Endothelial cell (in vitro differentiated cells): ENCODE measurements at regions not wholly inside any gene's neighbourhood (a gene's known extent, or its start where the extent isn't known, plus 50 kb on each side); places are given as distances from the start of the nearest gene placed in this dataset.

Experiments used
- DNase-seq: peaks from one replicate; pipeline ENCODE4 v3.0.0; 2021; ENCODE audit warnings: low spot score
- H3K27ac Mint-ChIP-seq: one replicate; pipeline ENCODE4 v1.8.0; 2021; ENCODE audit warnings: mixed read lengths, inconsistent platforms; ENCODE audit not compliant: unreplicated experiment
- H3K27me3 Mint-ChIP-seq: one replicate; pipeline ENCODE4 v1.8.0; 2021; ENCODE audit warnings: mild to moderate bottlenecking, moderate library complexity, mixed read lengths, inconsistent platforms; ENCODE audit not compliant: unreplicated experiment
- H3K36me3 Mint-ChIP-seq: one replicate; pipeline ENCODE4 v1.8.0; 2021; ENCODE audit warnings: mild to moderate bottlenecking, low read depth, mixed read lengths, inconsistent platforms; ENCODE audit not compliant: unreplicated experiment
- H3K4me1 Mint-ChIP-seq: one replicate; pipeline ENCODE4 v1.8.0; 2021; ENCODE audit warnings: mild to moderate bottlenecking, mixed read lengths, inconsistent platforms; ENCODE audit not compliant: unreplicated experiment
- H3K4me3 Mint-ChIP-seq: one replicate; pipeline ENCODE4 v1.8.0; 2021; ENCODE audit warnings: mild to moderate bottlenecking, mixed read lengths, inconsistent platforms; ENCODE audit not compliant: unreplicated experiment
- H3K9me3 Mint-ChIP-seq: one replicate; pipeline ENCODE4 v1.8.0; 2021; ENCODE audit warnings: mixed read lengths, inconsistent platforms; ENCODE audit not compliant: unreplicated experiment
- TF ChIP-seq, protein P1 (sequence below): fragments of 200-600 bp; sonication (generic); IDR thresholded peaks from one replicate; pipeline ENCODE4 v1.5.0; 2021; ENCODE audit warnings: antibody characterized with exemption; ENCODE audit not compliant: unreplicated experiment

- no peaks in the 10 kb centered on the region for H3K36me3 Mint-ChIP-seq
- H3K4me3 Mint-ChIP-seq = no peak overlapping the region
- no peak overlapping the region for H3K27ac Mint-ChIP-seq
- no peaks in the 10 kb centered on the region for H3K9me3 Mint-ChIP-seq
- no peaks in the 10 kb centered on the region for H3K27me3 Mint-ChIP-seq
- DNase-seq = no peak
- TF ChIP-seq, protein P1, sequence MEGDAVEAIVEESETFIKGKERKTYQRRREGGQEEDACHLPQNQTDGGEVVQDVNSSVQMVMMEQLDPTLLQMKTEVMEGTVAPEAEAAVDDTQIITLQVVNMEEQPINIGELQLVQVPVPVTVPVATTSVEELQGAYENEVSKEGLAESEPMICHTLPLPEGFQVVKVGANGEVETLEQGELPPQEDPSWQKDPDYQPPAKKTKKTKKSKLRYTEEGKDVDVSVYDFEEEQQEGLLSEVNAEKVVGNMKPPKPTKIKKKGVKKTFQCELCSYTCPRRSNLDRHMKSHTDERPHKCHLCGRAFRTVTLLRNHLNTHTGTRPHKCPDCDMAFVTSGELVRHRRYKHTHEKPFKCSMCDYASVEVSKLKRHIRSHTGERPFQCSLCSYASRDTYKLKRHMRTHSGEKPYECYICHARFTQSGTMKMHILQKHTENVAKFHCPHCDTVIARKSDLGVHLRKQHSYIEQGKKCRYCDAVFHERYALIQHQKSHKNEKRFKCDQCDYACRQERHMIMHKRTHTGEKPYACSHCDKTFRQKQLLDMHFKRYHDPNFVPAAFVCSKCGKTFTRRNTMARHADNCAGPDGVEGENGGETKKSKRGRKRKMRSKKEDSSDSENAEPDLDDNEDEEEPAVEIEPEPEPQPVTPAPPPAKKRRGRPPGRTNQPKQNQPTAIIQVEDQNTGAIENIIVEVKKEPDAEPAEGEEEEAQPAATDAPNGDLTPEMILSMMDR = no peak
- H3K4me1 Mint-ChIP-seq = no peaks in the 10 kb centered on the region
Observed at GRCh38 chr16:54594601-54595391, 308.2 kb upstream of the IRX3 start.

DNA sequence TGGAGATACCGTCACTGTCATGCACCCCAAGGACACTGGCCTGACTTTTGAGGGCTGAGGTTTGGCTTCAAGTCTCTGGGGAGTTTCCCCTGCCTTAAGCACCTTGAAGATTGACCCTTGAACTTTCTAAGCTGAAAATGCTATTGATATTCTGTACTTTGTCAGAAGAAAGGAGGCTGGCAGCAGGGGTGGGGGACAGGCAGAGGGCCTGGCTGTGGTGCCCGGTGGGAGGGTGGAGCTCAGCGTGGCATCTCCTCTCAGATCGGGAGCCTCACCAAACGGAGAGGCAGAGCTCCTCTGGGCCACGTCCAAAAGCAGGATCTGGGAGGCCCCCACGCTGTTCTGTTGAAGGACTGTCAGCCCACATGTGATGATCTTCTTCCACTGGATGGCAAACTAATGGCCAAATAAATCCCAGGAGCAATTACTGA, 305.2 kb upstream of the IRX3 start:
- no peak for DNase-seq
- peaks cover 5% of the 10 kb centered on the region for H3K27me3 Mint-ChIP-seq
- H3K36me3 Mint-ChIP-seq = no peaks in the 10 kb centered on the region
- peaks cover 21% of the 10 kb centered on the region for H3K4me1 Mint-ChIP-seq
- H3K9me3 Mint-ChIP-seq = no peaks in the 10 kb centered on the region
- no peak overlapping the region for H3K27ac Mint-ChIP-seq
- H3K4me3 Mint-ChIP-seq = no peak overlapping the region
- TF ChIP-seq, protein P1 = no peak

DNA sequence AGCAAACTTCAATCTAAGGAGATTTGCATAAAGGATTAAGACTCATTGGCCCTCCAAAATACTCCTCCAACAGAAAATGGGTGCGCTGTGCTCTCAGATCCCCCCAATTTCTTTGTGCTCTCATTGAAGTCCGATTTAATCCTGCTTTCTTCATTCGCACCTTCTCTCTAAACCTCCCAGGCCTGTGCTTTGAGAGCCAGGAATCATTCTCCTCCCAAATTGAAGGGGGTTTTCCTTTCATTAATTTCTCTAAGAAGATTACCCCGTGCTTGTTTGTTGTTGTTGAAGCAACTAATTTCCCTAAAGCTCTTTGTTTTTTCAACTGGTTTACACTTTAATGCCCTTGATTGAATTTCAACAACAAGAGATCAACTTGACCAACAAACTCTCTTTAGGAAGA, 304.2 kb upstream of the IRX3 start:
- H3K36me3 Mint-ChIP-seq = no peaks in the 10 kb centered on the region
- H3K9me3 Mint-ChIP-seq = no peaks in the 10 kb centered on the region
- H3K27me3 Mint-ChIP-seq = peaks cover 5% of the 10 kb centered on the region
- no peak for DNase-seq
- TF ChIP-seq, protein P1 = no peak
- no peak overlapping the region for H3K27ac Mint-ChIP-seq
- H3K4me3 Mint-ChIP-seq = no peak overlapping the region
- peaks cover 21% of the 10 kb centered on the region for H3K4me1 Mint-ChIP-seq

GRCh38 chr16:54589326-54589725, 302.7 kb upstream of the IRX3 start:
- H3K4me3 Mint-ChIP-seq = no peak overlapping the region
- no peaks in the 10 kb centered on the region for H3K9me3 Mint-ChIP-seq
- DNase-seq = no peak
- peak overlapping the region; percentile 25 for H3K27ac Mint-ChIP-seq
- peaks cover 5% of the 10 kb centered on the region for H3K27me3 Mint-ChIP-seq
- H3K36me3 Mint-ChIP-seq = no peaks in the 10 kb centered on the region
- H3K4me1 Mint-ChIP-seq = peaks cover 21% of the 10 kb centered on the region
- TF ChIP-seq, protein P1 = no peak

- TF ChIP-seq, protein P1 = no peak
- DNase-seq = peak; percentile 11
- Mint-ChIP-seq H3K27ac (peak overlapping the region; percentile 93), H3K27me3 (peaks cover 5% of the 10 kb centered on the region), H3K4me1 (peaks cover 21% of the 10 kb centered on the region), H3K36me3 (no peaks in the 10 kb centered on the region), H3K9me3 (no peaks in the 10 kb centered on the region), H3K4me3 (peak overlapping the region; percentile 53)
Observed at GRCh38 chr16:54588026-54588425, 301.4 kb upstream of the IRX3 start.
